G401 (cell line): ENCODE measurements at regions not wholly inside any gene's neighbourhood (a gene's known extent, or its start where the extent isn't known, plus 50 kb on each side); places are given as distances from the start of the nearest gene placed in this dataset.

Experiments
- DNase-seq: peaks from one replicate; pipeline ENCODE4 v3.0.0-alpha.2; 2015; ENCODE audit warnings: low spot score
- in situ Hi-C: cut with HindIII; loops from 2 replicates; pipeline ENCODE4 v1.10.0; 2016; ENCODE audit warnings: low sequenced_read_pairs, mixed read lengths

GRCh38 chr2:128841803-128842202 is 523.1 kb upstream of the HS6ST1 start:
- in situ Hi-C loops: no loop called here
- no peak for DNase-seq

- DNase-seq: no peak
- in situ Hi-C loops: no loop called here
Observed at GRCh38 chr2:128867311-128867710, 548.6 kb upstream of the HS6ST1 start.

- in situ Hi-C loops: no loop called here
- no peak for DNase-seq
Observed at GRCh38 chr2:128867936-128868636, 549.4 kb upstream of the HS6ST1 start.

- no peak for DNase-seq
- in situ Hi-C loops: no loop called here
Observed at GRCh38 chr2:128868686-128869551, 550.3 kb upstream of the HS6ST1 start.

- DNase-seq: no peak
- in situ Hi-C loops: no loop called here
Observed at GRCh38 chr2:128874608-128875007, 555.9 kb upstream of the HS6ST1 start.

- in situ Hi-C loops: no loop called here
- no peak for DNase-seq
Observed at GRCh38 chr2:128876986-128877983, 558.6 kb upstream of the HS6ST1 start.

GRCh38 chr2:128879161-128879560 is 560.5 kb upstream of the HS6ST1 start:
- in situ Hi-C loops: no loop called here
- DNase-seq: no peak

- in situ Hi-C loops: no loop called here
- no peak for DNase-seq
Observed at GRCh38 chr2:128894896-128895295, 576.2 kb upstream of the HS6ST1 start.

- DNase-seq: no peak
- in situ Hi-C loops: no loop called here
Observed at GRCh38 chr2:128901572-128902391, 583.1 kb upstream of the HS6ST1 start.

GRCh38 chr2:128903637-128904036 is 585.0 kb upstream of the HS6ST1 start:
- DNase-seq: no peak
- in situ Hi-C loops: no loop called here

- DNase-seq: no peak
- in situ Hi-C loops: no loop called here
Observed at GRCh38 chr2:128911276-128911675, 592.6 kb upstream of the HS6ST1 start.

GRCh38 chr2:128914320-128914719 is 595.7 kb upstream of the HS6ST1 start:
- no peak for DNase-seq
- in situ Hi-C loops: no loop called here

- in situ Hi-C loops: no loop called here
- DNase-seq: no peak
Observed at GRCh38 chr2:128921751-128922150, 603.1 kb upstream of the HS6ST1 start.

GRCh38 chr2:128922154-128922553 is 603.5 kb upstream of the HS6ST1 start:
- no peak for DNase-seq
- in situ Hi-C loops: no loop called here

GRCh38 chr2:128925631-128926030 is 607.0 kb upstream of the HS6ST1 start:
- no peak for DNase-seq
- in situ Hi-C loops: no loop called here

GRCh38 chr2:128930101-128930500 is 611.4 kb upstream of the HS6ST1 start:
- in situ Hi-C loops: no loop called here
- DNase-seq: no peak

- in situ Hi-C loops: no loop called here
- no peak for DNase-seq
Observed at GRCh38 chr2:128940378-128940777, 621.7 kb upstream of the HS6ST1 start.

- no peak for DNase-seq
- in situ Hi-C loops: no loop called here
Observed at GRCh38 chr2:128941751-128942150, 623.1 kb upstream of the HS6ST1 start.

- DNase-seq: no peak
Observed at GRCh38 chr2:128949360-128949759, 630.7 kb upstream of the HS6ST1 start.

More at GRCh38 chr2:128949360-128949759, 630.7 kb upstream of the HS6ST1 start:
- in situ Hi-C loops: no loop called here
